Upper lobe of left lung (tissue), 6 donors: ENCODE measurements at regions not wholly inside any gene's neighbourhood (a gene's known extent, or its start where the extent isn't known, plus 50 kb on each side); places are given as distances from the start of the nearest gene placed in this dataset.

ENCODE experiments used
- ATAC-seq, 2 donors: fragments of 200-7000 bp; cut with Tn5 transposase; one replicate each; pipeline ENCODE4 v1.9.1; 2022; ENCODE audit warnings: mild to moderate bottlenecking in 2 of 2, moderate library complexity in 2 of 2; ENCODE audit not compliant: low FRiP score in 2 of 2
- DNase-seq, 2 donors: peaks; one replicate each; pipeline ENCODE4 v3.0.0-alpha.2; 2019 to 2020
- H3K27ac ChIP-seq, 4 donors: fragments of 200-600 bp; sonication (generic); one replicate each; pipeline ENCODE4 v1.5.1; 2016 to 2019
- H3K27me3 ChIP-seq, 4 donors: fragments of 200-600 bp; sonication (generic); one replicate each; pipeline ENCODE4 v1.5.1; 2017 to 2019
- H3K36me3 ChIP-seq, 4 donors: fragments of 200-600 bp; sonication (generic); one replicate each; pipeline ENCODE4 v1.5.1; 2016 to 2019
- H3K4me1 ChIP-seq, 4 donors: fragments of 200-600 bp; sonication (generic); one replicate each; pipeline ENCODE4 v1.5.1; 2018 to 2019
- H3K4me3 ChIP-seq, 4 donors: fragments of 200-600 bp; sonication (generic); one replicate each; pipeline ENCODE4 v1.5.1; 2017 to 2019; ENCODE audit warnings: mild to moderate bottlenecking in 2 of 4, moderate library complexity in 1 of 4
- H3K9me3 ChIP-seq, 4 donors: fragments of 200-600 bp; sonication (generic); one replicate each; pipeline ENCODE4 v1.5.1; 2018 to 2019
- CTCF ChIP-seq, 6 experiments: fragments of 450-650 bp in 4 of 6; fragments of 200-600 bp in 2 of 6; sonication (generic) in 2 of 6; IDR thresholded peaks; one replicate each; pipeline ENCODE4 v1.5.1; 2016 to 2019; ENCODE audit warnings: antibody characterized with exemption in 6 of 6
- EP300 ChIP-seq, 4 donors: sonication (generic); formaldehyde crosslinking; IDR thresholded peaks; one replicate each; pipeline ENCODE4 v1.5.1; 2017; ENCODE audit warnings: antibody characterized with exemption in 4 of 4, control low read depth in 2 of 4
- POLR2A ChIP-seq, 4 donors: fragments of 450-650 bp; IDR thresholded peaks; one replicate each; pipeline ENCODE4 v1.5.1; 2016 to 2017; ENCODE audit warnings: antibody characterized with exemption in 4 of 4, mild to moderate bottlenecking in 2 of 4
- POLR2AphosphoS5 ChIP-seq, 2 donors: sonication (generic); formaldehyde crosslinking; IDR thresholded peaks; one replicate each; pipeline ENCODE4 v1.5.1; 2017; ENCODE audit warnings: antibody characterized with exemption in 2 of 2
- WGBS, 2 donors: methylation state at CpG; one replicate each; pipeline ENCODE4 v1.1.5; 2017 to 2018; 5-methylcytosine and 5-hydroxymethylcytosine counted together
- donor health status: DM: no; HTN: no; CAD: no; lungs with moderate emphysema.
- donor health status: DM: no; HTN: yes; CAD: no; lungs with severe emphysema.

- 86 to 89% methylated on average over 1 of the region's 1 CpG for WGBS, 2 donors
- ATAC-seq (no peak), DNase-seq (no peak)
- Histone ChIP-seq H3K27me3 (no peaks in the 10 kb centered on the region), H3K27ac (no peak overlapping the region), H3K9me3 (no peaks in the 10 kb centered on the region), H3K4me3 (no peak overlapping the region), H3K4me1 (no peaks in the 10 kb centered on the region), H3K36me3 (no peaks in the 10 kb centered on the region)
- TF ChIP-seq CTCF (IDR thresholded peaks at IDR 0.05) (no peak), POLR2AphosphoS5 (IDR thresholded peaks at IDR 0.05) (no peak), EP300 (IDR thresholded peaks at IDR 0.05) (no peak), POLR2A (IDR thresholded peaks at IDR 0.05) (no peak)
Observed at GRCh38 chr18:57991552-57991951, 52.5 kb upstream of the NEDD4L start.

- Histone ChIP-seq H3K4me3 (no peak overlapping the region), H3K27me3 (no peaks in the 10 kb centered on the region), H3K27ac (no peak overlapping the region), H3K9me3 (no peaks in the 10 kb centered on the region), H3K36me3 (no peaks in the 10 kb centered on the region), H3K4me1 (no peaks in the 10 kb centered on the region)
- no peak for ATAC-seq
- no peak for DNase-seq
- TF ChIP-seq CTCF (IDR thresholded peaks at IDR 0.05) (no peak), POLR2A (IDR thresholded peaks at IDR 0.05) (no peak), POLR2AphosphoS5 (IDR thresholded peaks at IDR 0.05) (no peak), EP300 (IDR thresholded peaks at IDR 0.05) (no peak)
- 92 to 97% methylated on average over 8 of the region's 8 CpGs for WGBS, 2 donors
Observed at GRCh38 chr18:57989536-57989935, 54.5 kb upstream of the NEDD4L start.

GRCh38 chr18:57984490-57985115 is 59.4 kb upstream of the NEDD4L start:
- H3K4me1 ChIP-seq = peaks cover 0 to 9% (median 0%) of the 10 kb centered on the region in 4 donors
- H3K9me3 ChIP-seq = no peaks in the 10 kb centered on the region
- no peak for DNase-seq
- no peaks in the 10 kb centered on the region for H3K27me3 ChIP-seq
- ATAC-seq = peak in 1 of 2 donors; percentile 30
- no peak overlapping the region for H3K27ac ChIP-seq
- TF ChIP-seq CTCF (IDR thresholded peaks at IDR 0.05) = no peak
- H3K36me3 ChIP-seq = no peaks in the 10 kb centered on the region
- WGBS, 2 donors = 86 to 88% methylated on average over 5 of the region's 5 CpGs
- H3K4me3 ChIP-seq = no peak overlapping the region

- H3K36me3 ChIP-seq = no peaks in the 10 kb centered on the region
- no peaks in the 10 kb centered on the region for H3K9me3 ChIP-seq
- 95 to 97% methylated on average over 3 of the region's 3 CpGs for WGBS, 2 donors
- H3K4me1 ChIP-seq = peaks cover 0 to 9% (median 0%) of the 10 kb centered on the region in 4 donors
- no peak for TF ChIP-seq POLR2A (IDR thresholded peaks at IDR 0.05)
- no peak for TF ChIP-seq CTCF (IDR thresholded peaks at IDR 0.05)
- TF ChIP-seq POLR2AphosphoS5 (IDR thresholded peaks at IDR 0.05) = no peak
- TF ChIP-seq EP300 (IDR thresholded peaks at IDR 0.05) = no peak
- no peak overlapping the region for H3K27ac ChIP-seq
- H3K4me3 ChIP-seq = no peak overlapping the region
- DNase-seq (no peak), ATAC-seq (no peak)
- H3K27me3 ChIP-seq = no peaks in the 10 kb centered on the region
Observed at GRCh38 chr18:57983965-57984364, 60.1 kb upstream of the NEDD4L start.

GRCh38 chr18:57983472-57983871 is 60.6 kb upstream of the NEDD4L start:
- 69 to 77% methylated on average over 3 of the region's 3 CpGs for WGBS, 2 donors
- H3K36me3 ChIP-seq = no peaks in the 10 kb centered on the region
- ATAC-seq (no peak), DNase-seq (no peak)
- no peaks in the 10 kb centered on the region for H3K27me3 ChIP-seq
- peaks cover 0 to 9% (median 0%) of the 10 kb centered on the region in 4 donors for H3K4me1 ChIP-seq
- H3K27ac ChIP-seq = no peak overlapping the region
- no peaks in the 10 kb centered on the region for H3K9me3 ChIP-seq
- H3K4me3 ChIP-seq = no peak overlapping the region
- no peak for TF ChIP-seq POLR2A (IDR thresholded peaks at IDR 0.05)
